Fibroblast of lung (primary cell): ENCODE measurements at regions not wholly inside any gene's neighbourhood (a gene's known extent, or its start where the extent isn't known, plus 50 kb on each side); places are given as distances from the start of the nearest gene placed in this dataset.
"Not testable (repeated sequence)": the region's sequence is repeated elsewhere in the genome, so short reads cannot be mapped to it uniquely, and the experiment has no call there.

Source experiments
- DNase-seq, 2 donors: peaks; one replicate each; pipeline versions ENCODE4 v3.0.0 to v3.0.0-alpha.2; 2010; ENCODE audit warnings: low read depth in 2 of 2
- H2AFZ ChIP-seq: 2 replicates; pipeline ENCODE4 v1.5.1; 2012; ENCODE audit warnings: low read length, control low read depth, inconsistent platforms
- H3K27ac ChIP-seq: 2 replicates; pipeline ENCODE4 v1.5.1; 2011; ENCODE audit warnings: low read length, control low read depth; ENCODE audit not compliant: insufficient read depth
- H3K27me3 ChIP-seq: 2 replicates; pipeline ENCODE4 v1.5.1; 2011; ENCODE audit warnings: mild to moderate bottlenecking, low read length; ENCODE audit not compliant: control insufficient read depth, insufficient read depth
- H3K36me3 ChIP-seq: 2 replicates; pipeline ENCODE4 v1.5.1; 2011; ENCODE audit warnings: low read length; ENCODE audit not compliant: control insufficient read depth, insufficient read depth
- H3K4me1 ChIP-seq: 2 replicates; pipeline ENCODE4 v1.5.1; 2011; ENCODE audit warnings: low read length; ENCODE audit not compliant: control insufficient read depth, insufficient read depth; ENCODE audit errors: extremely low read depth
- H3K4me2 ChIP-seq: 2 replicates; pipeline ENCODE4 v1.5.1; 2011; ENCODE audit warnings: low read length, control low read depth; ENCODE audit not compliant: insufficient read depth; ENCODE audit errors: extremely low read depth
- H3K4me3 ChIP-seq, 4 experiments: fragments of 200-600 bp in 1 of 4; sonication (generic) in 1 of 4; replicated peaks in 1 of 4; 2 replicates each; pipeline ENCODE4 v1.5.1; 2011 to 2016; ENCODE audit warnings: low read length in 4 of 4, low read depth in 3 of 4, mild to moderate bottlenecking in 3 of 4, control low read depth in 2 of 4, inconsistent platforms in 1 of 4, mixed read lengths in 1 of 4; ENCODE audit not compliant: insufficient read depth in 1 of 4; ENCODE audit errors: control extremely low read depth in 1 of 4
- H3K79me2 ChIP-seq: 2 replicates; pipeline ENCODE4 v1.5.1; 2012; ENCODE audit warnings: mild to moderate bottlenecking, low read length, inconsistent platforms; ENCODE audit not compliant: control insufficient read depth, insufficient read depth
- H3K9ac ChIP-seq: 2 replicates; pipeline ENCODE4 v1.5.1; 2011; ENCODE audit warnings: mild to moderate bottlenecking, low read length, control low read depth; ENCODE audit not compliant: insufficient read depth
- H3K9me3 ChIP-seq: 2 replicates; pipeline ENCODE4 v1.5.1; 2012; ENCODE audit warnings: low read depth, low read length; ENCODE audit not compliant: control insufficient read depth, insufficient read depth
- H4K20me1 ChIP-seq: 2 replicates; pipeline ENCODE4 v1.5.1; 2011; ENCODE audit warnings: low read length; ENCODE audit not compliant: control insufficient read depth, insufficient read depth; ENCODE audit errors: extremely low read depth
- EZH2 ChIP-seq: IDR thresholded peaks from 2 replicates; pipeline ENCODE4 v1.5.1; 2012; ENCODE audit warnings: low read length, control low read depth, mild to moderate bottlenecking; ENCODE audit errors: missing control alignments
- TF ChIP-seq, protein P1 (sequence below), 2 donors: IDR thresholded peaks in 1 of 2; conservative IDR thresholded peaks in 1 of 2; 1 replicate in 1 of 2; 2 replicates in 1 of 2; pipeline ENCODE4 v1.5.1; 2011 to 2012; ENCODE audit warnings: low read length in 2 of 2, control low read depth in 1 of 2, inconsistent platforms in 1 of 2, low read depth in 1 of 2, mild to moderate bottlenecking in 1 of 2

DNA sequence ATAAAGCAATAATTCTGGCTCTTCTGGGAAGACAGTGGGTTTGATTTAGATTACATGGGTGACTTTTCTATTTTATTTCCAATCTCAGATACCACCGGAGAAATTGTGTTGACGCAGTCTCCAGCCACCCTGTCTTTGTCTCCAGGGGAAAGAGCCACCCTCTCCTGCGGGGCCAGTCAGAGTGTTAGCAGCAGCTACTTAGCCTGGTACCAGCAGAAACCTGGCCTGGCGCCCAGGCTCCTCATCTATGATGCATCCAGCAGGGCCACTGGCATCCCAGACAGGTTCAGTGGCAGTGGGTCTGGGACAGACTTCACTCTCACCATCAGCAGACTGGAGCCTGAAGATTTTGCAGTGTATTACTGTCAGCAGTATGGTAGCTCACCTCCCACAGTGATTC lies 1347.6 kb downstream of the RPIA start:
- not testable (repeated sequence) for H4K20me1 ChIP-seq, H3K9me3 ChIP-seq, H3K9ac ChIP-seq, H3K4me3 ChIP-seq, H3K36me3 ChIP-seq, H3K27ac ChIP-seq, H3K27me3 ChIP-seq, H3K79me2 ChIP-seq, DNase-seq, H3K4me1 ChIP-seq, H2AFZ ChIP-seq, H3K4me2 ChIP-seq

DNA sequence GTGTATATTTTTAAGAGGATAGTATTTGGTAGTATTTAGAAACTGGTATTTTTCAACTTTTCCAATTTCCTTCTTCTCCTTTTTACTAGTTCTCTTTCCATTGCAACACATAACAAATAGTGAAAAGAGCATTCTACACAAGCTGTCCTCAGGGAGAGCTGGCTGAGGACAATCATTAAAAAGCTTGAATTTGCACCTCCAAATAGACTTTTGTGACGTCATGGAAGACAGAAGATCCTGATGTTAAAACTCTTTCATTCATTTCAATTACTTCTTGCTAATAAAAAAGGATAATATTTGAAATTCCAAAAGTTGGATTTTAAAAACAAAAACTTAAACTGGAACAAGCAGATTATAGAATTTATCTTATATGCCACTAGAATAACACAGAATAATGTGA lies 1356.3 kb downstream of the RPIA start:
- not testable (repeated sequence) for H3K9me3 ChIP-seq, H3K27ac ChIP-seq, H3K4me2 ChIP-seq, H3K4me3 ChIP-seq, H3K36me3 ChIP-seq, H3K4me1 ChIP-seq, H2AFZ ChIP-seq, DNase-seq, H4K20me1 ChIP-seq, H3K9ac ChIP-seq, H3K79me2 ChIP-seq, H3K27me3 ChIP-seq

DNA sequence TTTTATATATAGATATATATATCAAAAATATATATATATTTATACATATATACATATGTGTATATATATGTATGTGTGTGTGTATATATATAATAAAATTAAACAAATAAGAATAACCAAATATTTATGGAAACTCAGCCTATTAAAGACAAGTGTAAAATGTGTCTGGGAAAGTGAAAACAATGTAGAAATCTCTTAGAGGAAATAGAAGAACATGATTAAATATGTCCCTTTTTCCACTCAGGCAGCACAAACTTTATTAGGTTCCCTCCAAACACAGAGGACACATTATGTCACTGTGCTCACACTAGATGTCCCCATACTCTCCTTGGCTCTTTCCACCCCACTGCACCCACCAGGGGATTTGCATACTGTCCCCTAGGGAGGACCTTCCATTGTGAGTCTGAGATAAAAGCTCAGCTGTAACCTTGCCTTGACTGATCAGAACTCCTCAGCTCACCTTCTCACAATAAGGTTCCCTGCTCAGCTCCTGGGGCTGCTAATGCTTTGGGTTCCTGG lies 1360.7 kb downstream of the RPIA start:
- DNase-seq: not testable (repeated sequence)

DNA sequence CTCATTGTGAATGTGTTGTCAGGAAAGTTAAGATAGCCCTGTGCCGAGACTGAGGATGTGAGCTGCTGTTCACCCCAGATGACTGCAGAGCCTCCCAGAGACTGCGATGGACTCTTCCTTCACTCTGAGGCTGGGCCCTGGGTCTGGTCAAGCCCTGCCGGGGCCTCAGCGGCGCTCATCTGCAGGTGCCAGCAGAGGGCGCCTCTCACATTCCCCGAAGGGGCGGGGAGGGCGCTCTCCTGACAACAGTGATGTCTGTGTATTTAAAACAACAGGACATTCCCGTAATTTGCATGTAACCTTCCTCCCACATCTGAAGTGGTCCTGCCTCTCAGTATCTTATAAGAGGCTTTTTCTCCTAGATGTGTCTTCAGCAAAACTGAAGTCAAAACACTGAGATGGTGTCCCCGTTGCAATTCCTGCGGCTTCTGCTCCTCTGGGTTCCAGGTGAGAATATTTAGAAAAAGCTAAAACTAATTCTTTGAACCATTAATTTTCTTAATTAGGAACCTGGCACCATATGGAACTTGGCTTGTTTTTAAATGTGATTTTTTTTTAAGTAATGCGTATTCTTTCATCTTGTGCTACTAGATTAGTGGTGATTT lies 1377.9 kb downstream of the RPIA start:
- no peaks in the 10 kb centered on the region for H3K4me1 ChIP-seq
- no peaks in the 10 kb centered on the region for H4K20me1 ChIP-seq
- H3K27ac ChIP-seq: no peak overlapping the region
- no peak overlapping the region for H3K4me3 ChIP-seq
- H3K27me3 ChIP-seq: no peaks in the 10 kb centered on the region
- H3K79me2 ChIP-seq: no peaks in the 10 kb centered on the region
- H2AFZ ChIP-seq: no peak overlapping the region
- TF ChIP-seq EZH2: no peak
- TF ChIP-seq, protein P1, sequence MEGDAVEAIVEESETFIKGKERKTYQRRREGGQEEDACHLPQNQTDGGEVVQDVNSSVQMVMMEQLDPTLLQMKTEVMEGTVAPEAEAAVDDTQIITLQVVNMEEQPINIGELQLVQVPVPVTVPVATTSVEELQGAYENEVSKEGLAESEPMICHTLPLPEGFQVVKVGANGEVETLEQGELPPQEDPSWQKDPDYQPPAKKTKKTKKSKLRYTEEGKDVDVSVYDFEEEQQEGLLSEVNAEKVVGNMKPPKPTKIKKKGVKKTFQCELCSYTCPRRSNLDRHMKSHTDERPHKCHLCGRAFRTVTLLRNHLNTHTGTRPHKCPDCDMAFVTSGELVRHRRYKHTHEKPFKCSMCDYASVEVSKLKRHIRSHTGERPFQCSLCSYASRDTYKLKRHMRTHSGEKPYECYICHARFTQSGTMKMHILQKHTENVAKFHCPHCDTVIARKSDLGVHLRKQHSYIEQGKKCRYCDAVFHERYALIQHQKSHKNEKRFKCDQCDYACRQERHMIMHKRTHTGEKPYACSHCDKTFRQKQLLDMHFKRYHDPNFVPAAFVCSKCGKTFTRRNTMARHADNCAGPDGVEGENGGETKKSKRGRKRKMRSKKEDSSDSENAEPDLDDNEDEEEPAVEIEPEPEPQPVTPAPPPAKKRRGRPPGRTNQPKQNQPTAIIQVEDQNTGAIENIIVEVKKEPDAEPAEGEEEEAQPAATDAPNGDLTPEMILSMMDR (conservative IDR thresholded peaks at IDR 0.05 in 1 of 2, IDR thresholded peaks at IDR 0.05 in 1 of 2; ENCODE audit: low read depth in 1 of 2, low read length in 2 of 2): peak; percentile 35 to 46
- DNase-seq: peak in 1 of 2 donors; percentile 2
- no peak overlapping the region for H3K9ac ChIP-seq
- H3K36me3 ChIP-seq: no peaks in the 10 kb centered on the region
- no peak overlapping the region for H3K4me2 ChIP-seq
- no peaks in the 10 kb centered on the region for H3K9me3 ChIP-seq

More for the DNA sequence above, 1360.7 kb downstream of the RPIA start:
- not testable (repeated sequence) for H3K4me3 ChIP-seq, H3K27me3 ChIP-seq, H3K9me3 ChIP-seq, H3K36me3 ChIP-seq, H3K79me2 ChIP-seq, H3K27ac ChIP-seq, H3K9ac ChIP-seq, H3K4me1 ChIP-seq, H4K20me1 ChIP-seq, H2AFZ ChIP-seq, H3K4me2 ChIP-seq
